SK-N-MC (cell line): ENCODE measurements at regions not wholly inside any gene's neighbourhood (a gene's known extent, or its start where the extent isn't known, plus 50 kb on each side); places are given as distances from the start of the nearest gene placed in this dataset.

Experiments
- EZH2 ChIP-seq: fragments of 200-600 bp; sonication (generic); IDR thresholded peaks from one replicate; pipeline ENCODE4 v1.6.1; 2017; ENCODE audit warnings: antibody characterized with exemption
- POLR2AphosphoS5 ChIP-seq: IDR thresholded peaks from 2 replicates; pipeline ENCODE4 v1.6.1; 2012; ENCODE audit warnings: mild to moderate bottlenecking, low read depth, low read length, borderline replicate concordance

- TF ChIP-seq EZH2 (no peak), POLR2AphosphoS5 (no peak)
Observed at GRCh38 chr5:117315170-117315569, 740.5 kb upstream of the SEMA6A start.
